ENCODE measurements at regions not wholly inside any gene's neighbourhood (a gene's known extent, or its start where the extent isn't known, plus 50 kb on each side); places are given as distances from the start of the nearest gene placed in this dataset.

- WGBS, 2 donors (ENCODE audit: low coverage in 1 of 2) = 31 to 44% methylated on average over 1 of the region's 1 CpG
Measured at GRCh38 chr9:8106362-8106761, 306.8 kb upstream of the DMAC1 start.

GRCh38 chr9:8101607-8102006, 302.0 kb upstream of the DMAC1 start:
- Histone ChIP-seq H3K4me3 (no peak overlapping the region), H3K27me3 (no peaks in the 10 kb centered on the region), H3K27ac (no peak overlapping the region), H3K36me3 (no peaks in the 10 kb centered on the region), H3K9me3 (peaks cover 0 to 4% (median 0%) of the 10 kb centered on the region in 3 donors), H3K4me1 (no peaks in the 10 kb centered on the region)
- ATAC-seq = no peak
- TF ChIP-seq EP300 (IDR thresholded peaks at IDR 0.05) = no peak
- TF ChIP-seq POLR2A (IDR thresholded peaks at IDR 0.05) = no peak
- TF ChIP-seq CTCF (IDR thresholded peaks at IDR 0.05) = no peak
- WGBS, 2 donors (ENCODE audit: low coverage in 1 of 2) = 45 to 57% methylated on average over 1 to 2 of the region's 2 CpGs

More at GRCh38 chr9:8106362-8106761, 306.8 kb upstream of the DMAC1 start:
- ATAC-seq = no peak
- Histone ChIP-seq H3K4me3 (no peak overlapping the region), H3K27ac (no peak overlapping the region), H3K9me3 (no peaks in the 10 kb centered on the region), H3K27me3 (no peaks in the 10 kb centered on the region), H3K4me1 (no peaks in the 10 kb centered on the region), H3K36me3 (no peaks in the 10 kb centered on the region)
- TF ChIP-seq EP300 (IDR thresholded peaks at IDR 0.05) (no peak), CTCF (IDR thresholded peaks at IDR 0.05) (no peak), POLR2AphosphoS5 (IDR thresholded peaks at IDR 0.05) (no peak), POLR2A (IDR thresholded peaks at IDR 0.05) (no peak)

GRCh38 chr9:8096091-8096490, 296.5 kb upstream of the DMAC1 start:
- Histone ChIP-seq H3K4me3 (no peak overlapping the region), H3K9me3 (peaks cover 0 to 4% (median 0%) of the 10 kb centered on the region in 3 donors), H3K4me1 (no peaks in the 10 kb centered on the region), H3K27ac (no peak overlapping the region), H3K27me3 (no peaks in the 10 kb centered on the region), H3K36me3 (no peaks in the 10 kb centered on the region)
- ATAC-seq = no peak
- 90 to 94% methylated on average over 4 of the region's 4 CpGs for WGBS, 2 donors (ENCODE audit: low coverage in 1 of 2)
- no peak for TF ChIP-seq EP300 (IDR thresholded peaks at IDR 0.05)

GRCh38 chr9:8095672-8096086, 296.1 kb upstream of the DMAC1 start:
- Histone ChIP-seq H3K4me1 (no peaks in the 10 kb centered on the region), H3K27me3 (no peaks in the 10 kb centered on the region), H3K27ac (no peak overlapping the region), H3K4me3 (no peak overlapping the region), H3K36me3 (no peaks in the 10 kb centered on the region), H3K9me3 (peaks cover 0 to 4% (median 0%) of the 10 kb centered on the region in 3 donors)
- no peak for ATAC-seq
- WGBS, 2 donors (ENCODE audit: low coverage in 1 of 2) = 56 to 67% methylated on average over 3 of the region's 3 CpGs
- no peak for TF ChIP-seq POLR2A (IDR thresholded peaks at IDR 0.05)
- no peak for TF ChIP-seq POLR2AphosphoS5 (IDR thresholded peaks at IDR 0.05)
- TF ChIP-seq CTCF (IDR thresholded peaks at IDR 0.05) = no peak
- TF ChIP-seq EP300 (IDR thresholded peaks at IDR 0.05) = no peak

- no peaks in the 10 kb centered on the region for H3K4me1 ChIP-seq
- H3K9me3 ChIP-seq = no peaks in the 10 kb centered on the region
- no peak for ATAC-seq
- H3K27ac ChIP-seq = no peak overlapping the region
- TF ChIP-seq EP300 (IDR thresholded peaks at IDR 0.05) = no peak
- TF ChIP-seq POLR2A (IDR thresholded peaks at IDR 0.05) = no peak
- TF ChIP-seq POLR2AphosphoS5 (IDR thresholded peaks at IDR 0.05) = no peak
- TF ChIP-seq CTCF (IDR thresholded peaks at IDR 0.05) = no peak
- no peak overlapping the region for H3K4me3 ChIP-seq
- H3K36me3 ChIP-seq = no peaks in the 10 kb centered on the region
- H3K27me3 ChIP-seq = no peaks in the 10 kb centered on the region
Measured at GRCh38 chr9:8088477-8088876, 288.9 kb upstream of the DMAC1 start.

All from gastroesophageal sphincter (tissue), 4 donors.